Neural cell (in vitro differentiated cells): ENCODE measurements at regions not wholly inside any gene's neighbourhood (a gene's known extent, or its start where the extent isn't known, plus 50 kb on each side); places are given as distances from the start of the nearest gene placed in this dataset.
"Not testable (repeated sequence)": the region's sequence is repeated elsewhere in the genome, so short reads cannot be mapped to it uniquely, and the experiment has no call there.

Experiments used
- H2AFZ ChIP-seq: fragments of 200-600, 300-800 bp; sonication (generic), shearing (Covaris generic); 2 replicates; pipeline ENCODE4 v1.6.0; 2014; ENCODE audit warnings: low read depth, mild to moderate bottlenecking, antibody characterized with exemption, low read length, moderate library complexity
- H3F3A ChIP-seq: fragments of 200-600 bp; shearing (Covaris generic); 2 replicates; pipeline ENCODE4 v1.6.1; 2016; ENCODE audit warnings: mild to moderate bottlenecking, moderate library complexity, mixed read lengths, antibody characterized with exemption, low read length; ENCODE audit not compliant: insufficient read depth, poor library complexity, severe bottlenecking
- H3K27ac ChIP-seq: fragments of 200-600, 300-800 bp; sonication (generic), shearing (Covaris generic); 2 replicates; pipeline ENCODE4 v1.5.1; 2014; ENCODE audit warnings: mild to moderate bottlenecking, low read length, moderate library complexity
- H3K27me3 ChIP-seq: fragments of 300-800, 200-600 bp; sonication (generic), shearing (Covaris generic); 2 replicates; pipeline ENCODE4 v1.6.0; 2014; ENCODE audit warnings: mild to moderate bottlenecking, low read depth, low read length, moderate library complexity; ENCODE audit not compliant: insufficient read depth
- H3K36me3 ChIP-seq: fragments of 300-800, 200-600 bp; sonication (generic), shearing (Covaris generic); 2 replicates; pipeline ENCODE4 v1.5.1; 2014; ENCODE audit warnings: mild to moderate bottlenecking, antibody characterized with exemption, low read length, moderate library complexity; ENCODE audit not compliant: insufficient read depth
- H3K4me2 ChIP-seq: fragments of 300-800, 200-600 bp; sonication (generic), shearing (Covaris generic); 2 replicates; pipeline ENCODE4 v1.6.0; 2014; ENCODE audit warnings: mild to moderate bottlenecking, low read length
- H3K4me3 ChIP-seq: fragments of 300-800, 200-600 bp; sonication (generic), shearing (Covaris generic); 2 replicates; pipeline ENCODE4 v1.5.1; 2014; ENCODE audit warnings: mild to moderate bottlenecking, low read length, moderate library complexity
- H3K79me2 ChIP-seq: fragments of 200-600 bp; shearing (Covaris generic); replicated peaks from 2 replicates; pipeline ENCODE4 v1.6.0; 2014; ENCODE audit warnings: mild to moderate bottlenecking, low read length, moderate library complexity; ENCODE audit not compliant: insufficient read depth
- H3K9ac ChIP-seq: fragments of 300-800, 200-600 bp; sonication (generic), shearing (Covaris generic); 2 replicates; pipeline ENCODE4 v1.6.1; 2016; ENCODE audit warnings: mild to moderate bottlenecking, low read length, mixed read lengths
- H3K9me2 ChIP-seq: fragments of 200-600 bp; shearing (Covaris generic); 2 replicates; pipeline ENCODE4 v1.6.1; 2016; ENCODE audit warnings: mild to moderate bottlenecking, low read length, mixed read lengths; ENCODE audit not compliant: insufficient read depth
- H3K9me3 ChIP-seq: fragments of 200-600, 300-800 bp; sonication (generic), shearing (Covaris generic); 2 replicates; pipeline ENCODE4 v1.6.1; 2016; ENCODE audit warnings: mild to moderate bottlenecking, mixed run types, low read length, moderate library complexity, mixed read lengths
- H4K20me1 ChIP-seq: fragments of 200-600 bp; shearing (Covaris generic); 2 replicates; pipeline ENCODE4 v1.6.1; 2016; ENCODE audit warnings: mild to moderate bottlenecking, mixed run types; ENCODE audit not compliant: insufficient read depth

DNA sequence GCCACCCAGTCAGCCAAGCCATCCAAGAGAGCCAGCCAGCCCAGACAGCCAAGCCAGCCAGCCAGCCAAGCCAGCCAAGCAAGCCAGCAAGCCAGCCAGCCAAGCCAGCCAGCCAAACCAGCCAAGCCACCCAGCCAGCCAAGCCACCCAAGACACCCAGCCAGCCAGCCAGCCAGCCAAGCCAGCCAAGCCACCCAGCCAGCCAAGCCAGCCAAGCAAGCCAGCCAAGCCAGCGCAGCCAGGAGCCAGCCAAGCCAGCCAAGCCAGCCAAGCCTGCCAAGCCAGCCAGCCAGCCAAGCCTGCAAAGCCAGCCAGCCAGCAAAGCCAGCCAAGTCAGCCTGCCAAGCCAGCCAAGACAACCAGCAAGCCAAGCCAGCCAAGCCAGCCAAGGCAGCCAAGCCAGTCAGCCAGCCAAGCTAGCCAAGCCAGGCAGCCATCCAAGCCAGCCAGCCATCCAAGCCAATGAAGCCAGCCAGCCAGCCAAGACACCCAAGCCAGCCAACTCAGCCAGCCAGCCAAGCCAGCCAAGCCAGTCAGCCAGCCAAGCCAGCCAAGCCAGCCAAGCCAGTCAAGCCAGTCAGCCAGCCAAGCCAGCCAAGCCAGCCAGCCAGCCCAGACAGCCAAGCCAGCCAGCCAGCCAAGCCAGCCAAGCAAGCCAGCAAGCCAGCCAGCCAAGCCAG is 332.2 kb upstream of the PLGLB2 start:
- not testable (repeated sequence) for H3K9me3 ChIP-seq, H3K9me2 ChIP-seq, H3F3A ChIP-seq, H3K4me2 ChIP-seq, H2AFZ ChIP-seq, H3K36me3 ChIP-seq, H3K9ac ChIP-seq, H3K27me3 ChIP-seq, H4K20me1 ChIP-seq, H3K27ac ChIP-seq, H3K79me2 ChIP-seq, H3K4me3 ChIP-seq

DNA sequence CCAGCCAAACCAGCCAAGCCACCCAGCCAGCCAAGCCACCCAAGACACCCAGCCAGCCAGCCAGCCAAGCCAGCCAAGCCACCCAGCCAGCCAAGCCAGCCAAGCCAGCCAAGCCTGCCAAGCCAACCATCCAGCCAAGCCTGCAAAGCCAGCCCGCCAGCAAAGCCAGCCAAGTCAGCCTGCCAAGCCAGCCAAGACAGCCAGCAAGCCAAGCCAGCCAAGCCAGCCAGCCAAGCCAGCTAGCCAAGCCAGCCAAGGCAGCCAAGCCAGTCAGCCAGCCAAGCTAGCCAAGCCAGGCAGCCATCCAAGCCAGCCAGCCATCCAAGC is 331.7 kb upstream of the PLGLB2 start:
- not testable (repeated sequence) for H3K27ac ChIP-seq, H3K36me3 ChIP-seq, H3K79me2 ChIP-seq, H4K20me1 ChIP-seq, H2AFZ ChIP-seq, H3K27me3 ChIP-seq, H3K9ac ChIP-seq, H3K4me2 ChIP-seq, H3K9me2 ChIP-seq, H3K4me3 ChIP-seq, H3K9me3 ChIP-seq, H3F3A ChIP-seq

- not testable (repeated sequence) for H2AFZ ChIP-seq, H3K27me3 ChIP-seq, H3K36me3 ChIP-seq, H3K9me2 ChIP-seq, H3K27ac ChIP-seq, H3K4me2 ChIP-seq, H3K9me3 ChIP-seq, H4K20me1 ChIP-seq, H3K4me3 ChIP-seq, H3K79me2 ChIP-seq, H3F3A ChIP-seq, H3K9ac ChIP-seq
Measured at GRCh38 chr2:87417147-87417546, 330.7 kb upstream of the PLGLB2 start.

GRCh38 chr2:87417742-87418567 is 329.9 kb upstream of the PLGLB2 start:
- H2AFZ ChIP-seq, H3K9me3 ChIP-seq, H3K4me3 ChIP-seq, H3K4me2 ChIP-seq, H3K79me2 ChIP-seq, H3K36me3 ChIP-seq, H3K9ac ChIP-seq, H3F3A ChIP-seq, H4K20me1 ChIP-seq, H3K27me3 ChIP-seq, H3K27ac ChIP-seq, H3K9me2 ChIP-seq: not testable (repeated sequence)

DNA sequence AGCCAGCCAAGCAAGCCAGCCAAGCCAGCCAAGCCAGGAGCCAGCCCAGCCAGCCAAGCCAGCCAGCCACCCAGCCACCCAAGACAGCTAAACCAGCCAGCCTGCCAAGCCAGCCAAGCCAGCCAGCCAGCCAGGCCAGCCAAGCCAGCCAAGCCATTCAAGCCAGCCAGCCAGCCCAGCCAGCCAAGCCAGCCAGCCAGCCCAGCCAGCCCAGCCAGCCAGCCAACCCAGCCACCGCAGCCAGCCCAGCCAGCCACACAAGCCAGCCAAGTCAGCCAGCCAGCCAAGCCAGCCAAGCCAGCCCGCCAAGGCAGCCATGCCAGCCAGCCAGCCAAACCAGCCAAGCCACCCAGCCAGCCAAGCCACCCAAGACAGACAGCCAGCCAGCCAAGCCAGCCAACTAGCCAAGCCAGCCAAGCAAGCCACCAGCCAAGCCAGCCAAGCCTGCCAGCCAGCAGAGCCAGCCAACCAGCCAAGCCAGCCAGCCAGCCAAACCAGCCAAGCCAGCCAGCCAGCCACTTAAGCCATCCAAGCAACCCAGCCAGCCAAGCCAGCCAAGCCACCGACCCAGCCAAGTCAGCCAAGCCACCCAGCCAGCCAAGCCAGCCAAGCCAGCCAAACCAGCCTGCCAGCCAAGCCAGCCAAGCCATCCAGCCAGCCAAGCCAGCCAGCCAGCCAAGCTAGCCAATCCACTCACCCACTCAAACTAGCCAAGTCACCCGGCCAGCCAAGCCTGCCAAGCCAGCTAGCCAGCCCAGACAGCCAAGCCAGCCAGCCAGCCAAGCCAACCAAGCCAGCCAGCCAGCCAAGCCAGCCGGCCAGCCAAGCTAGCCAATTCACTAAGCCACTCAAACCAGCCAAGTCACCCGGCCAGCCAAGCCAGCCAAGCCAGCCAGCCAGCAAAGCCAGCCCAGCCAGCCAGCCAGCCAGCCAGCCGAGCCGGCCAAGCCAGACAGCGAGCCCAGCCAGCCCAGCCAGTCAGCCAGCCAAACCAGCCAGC is 328.8 kb upstream of the PLGLB2 start:
- not testable (repeated sequence) for H3K9me2 ChIP-seq, H4K20me1 ChIP-seq, H3K4me3 ChIP-seq, H3K27me3 ChIP-seq, H3K4me2 ChIP-seq, H3F3A ChIP-seq, H3K9me3 ChIP-seq, H3K9ac ChIP-seq, H3K27ac ChIP-seq, H3K36me3 ChIP-seq, H2AFZ ChIP-seq, H3K79me2 ChIP-seq

- not testable (repeated sequence) for H3K9me3 ChIP-seq, H3K27me3 ChIP-seq
Measured at GRCh38 chr2:87419980-87420379, 327.9 kb upstream of the PLGLB2 start.

GRCh38 chr2:87420954-87421353 is 326.9 kb upstream of the PLGLB2 start:
- H4K20me1 ChIP-seq, H3K79me2 ChIP-seq, H3K36me3 ChIP-seq, H3K4me2 ChIP-seq, H3K4me3 ChIP-seq, H3K9me3 ChIP-seq, H2AFZ ChIP-seq, H3K27ac ChIP-seq, H3F3A ChIP-seq, H3K9me2 ChIP-seq, H3K27me3 ChIP-seq, H3K9ac ChIP-seq: not testable (repeated sequence)

More at GRCh38 chr2:87419980-87420379, 327.9 kb upstream of the PLGLB2 start:
- H2AFZ ChIP-seq, H3K4me2 ChIP-seq, H3K27ac ChIP-seq, H4K20me1 ChIP-seq, H3K36me3 ChIP-seq, H3K9me2 ChIP-seq, H3K4me3 ChIP-seq, H3K79me2 ChIP-seq, H3F3A ChIP-seq, H3K9ac ChIP-seq: not testable (repeated sequence)
